ENCODE measurements at regions not wholly inside any gene's neighbourhood (a gene's known extent, or its start where the extent isn't known, plus 50 kb on each side); places are given as distances from the start of the nearest gene placed in this dataset.

DNA sequence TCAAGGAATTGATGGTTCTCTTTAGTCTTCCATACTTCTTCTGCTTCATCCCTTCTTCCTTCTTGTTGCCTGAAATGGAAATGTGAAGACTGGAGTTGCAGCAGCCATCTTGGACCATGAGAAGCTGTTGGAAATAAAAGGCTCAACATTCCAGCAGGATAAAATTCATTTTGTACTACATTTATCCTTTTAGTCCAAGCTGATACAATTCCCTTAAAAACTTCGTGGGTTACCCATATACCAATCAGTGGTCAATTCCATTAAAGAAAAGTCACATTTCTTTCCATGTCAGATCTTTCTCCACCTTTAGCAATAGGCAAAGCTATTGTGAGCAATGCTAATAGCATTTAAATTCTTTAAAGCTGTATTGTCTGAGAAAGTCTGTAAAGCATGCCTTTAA, 141.3 kb upstream of the LYZL2 start:
- TF ChIP-seq GABPA (IDR thresholded peaks at IDR 0.05; ENCODE audit: borderline replicate concordance, insufficient read depth, low read length) = no peak
- no peak for TF ChIP-seq CHD2 (IDR thresholded peaks at IDR 0.05; ENCODE audit: low read length)
- no peak for TF ChIP-seq RBBP5 (IDR thresholded peaks at IDR 0.05; ENCODE audit: borderline replicate concordance, low read depth, low read length)
- TF ChIP-seq JUND (IDR thresholded peaks at IDR 0.05; ENCODE audit: low read length) = no peak
- TF ChIP-seq CTCF (IDR thresholded peaks at IDR 0.05; ENCODE audit: control extremely low read depth in 1 of 3, insufficient read depth in 1 of 3, low read depth in 1 of 3, low read length in 3 of 3) = no peak
- TF ChIP-seq EP300 (IDR thresholded peaks at IDR 0.05; ENCODE audit: borderline replicate concordance in 1 of 2, low read depth in 2 of 2, low read length in 2 of 2) = no peak
- TF ChIP-seq JUN (IDR thresholded peaks at IDR 0.05; ENCODE audit: low read depth, low read length) = no peak
- TF ChIP-seq SP2 (IDR thresholded peaks at IDR 0.05; ENCODE audit: low read length) = no peak
- TF ChIP-seq YY1 (IDR thresholded peaks at IDR 0.05; ENCODE audit: low read depth, low read length) = no peak

All from H1 (cell line).